GM12878 (cell line): ENCODE measurements at regions not wholly inside any gene's neighbourhood (a gene's known extent, or its start where the extent isn't known, plus 50 kb on each side); places are given as distances from the start of the nearest gene placed in this dataset.

Experiments used
- ATAC-seq: fragments of 200-7000 bp; cut with Tn5 transposase; 3 replicates; pipeline ENCODE4 v1.9.1; 2020; ENCODE audit warnings: mild to moderate bottlenecking, moderate library complexity
- BruUV-seq: library from RNA; stranded (reverse); fragments of 400-500 nt; replicated peaks from 2 replicates; lab custom pipeline; 2021; lab: Mats Ljungman, UMichigan
- CTCF ChIA-PET: fragments of 300-600 bp; sonication (Branson Sonifier 250); formaldehyde crosslinking; extraction: SDS; loops from one replicate; lab custom pipeline; 2021; ENCODE audit warnings: inconsistent platforms; lab: Yijun Ruan, JAX
- POLR2A ChIA-PET: fragments of 350-600 bp; formaldehyde crosslinking; extraction: SDS; loops from one replicate; lab custom pipeline; 2021; ENCODE audit warnings: inconsistent platforms; lab: Charles Lee
- RAD21 ChIA-PET: fragments of 300-600 bp; sonication (Branson Sonifier 250); formaldehyde crosslinking; loops from one replicate; lab custom pipeline; 2023; ENCODE audit warnings: antibody characterized with exemption; ENCODE audit not compliant: unreplicated experiment; lab: Charles Lee
- SMC1A ChIA-PET: fragments of 300-600 bp; sonication (Branson Sonifier 250); formaldehyde crosslinking; loops from one replicate; lab custom pipeline; 2023; ENCODE audit not compliant: unreplicated experiment, uncharacterized antibody; lab: Charles Lee
- DNase-seq: peaks from one replicate; pipeline ENCODE4 v3.0.0-alpha.2; 2011; ENCODE audit warnings: low read depth, low spot score
- FAIRE-seq: peaks from 3 replicates; lab custom pipeline; 2011; peaks lifted over from hg19 to GRCh38; lab: Jason Lieb, UNC
- H2AFZ ChIP-seq: 2 replicates; pipeline ENCODE4 v1.6.0; 2011; ENCODE audit warnings: low read depth, low read length, control low read depth; ENCODE audit not compliant: control insufficient read depth
- H3K27ac ChIP-seq: 2 replicates; pipeline ENCODE4 v1.5.1; 2011; ENCODE audit warnings: control low read depth; ENCODE audit not compliant: control insufficient read depth, insufficient read depth
- H3K27me3 ChIP-seq, 2 experiments: replicated peaks in 1 of 2; 2 replicates each; pipeline versions ENCODE4 v1.6.0 to v1.6.1; 2011; ENCODE audit warnings: low read length in 1 of 2; ENCODE audit not compliant: control insufficient read depth in 2 of 2, insufficient read depth in 2 of 2
- H3K36me3 ChIP-seq, 2 experiments: 2 replicates each; pipeline ENCODE4 v1.5.1; 2011; ENCODE audit warnings: low read length in 1 of 2; ENCODE audit not compliant: control insufficient read depth in 2 of 2, insufficient read depth in 2 of 2
- H3K4me1 ChIP-seq: 2 replicates; pipeline ENCODE4 v1.6.1; 2011; ENCODE audit warnings: mild to moderate bottlenecking, low read length, moderate library complexity, mixed read lengths; ENCODE audit not compliant: control insufficient read depth, insufficient read depth
- H3K4me2 ChIP-seq: 2 replicates; pipeline ENCODE4 v1.6.0; 2011; ENCODE audit warnings: control low read depth; ENCODE audit not compliant: control insufficient read depth, insufficient read depth
- H3K4me3 ChIP-seq: fragments of 200-600 bp; sonication (generic); 2 replicates; pipeline ENCODE4 v1.5.1; 2016
- H3K79me2 ChIP-seq: 2 replicates; pipeline ENCODE4 v1.6.0; 2011; ENCODE audit warnings: low read length; ENCODE audit not compliant: control insufficient read depth, insufficient read depth
- H3K9ac ChIP-seq: 2 replicates; pipeline ENCODE4 v1.8.0; 2011; ENCODE audit warnings: low read length, control low read depth, mixed read lengths; ENCODE audit not compliant: control insufficient read depth, insufficient read depth
- H3K9me3 ChIP-seq: replicated peaks from 3 replicates; pipeline ENCODE4 v1.5.1; 2011; ENCODE audit warnings: mild to moderate bottlenecking, low read length; ENCODE audit not compliant: control insufficient read depth, insufficient read depth
- H4K20me1 ChIP-seq: 2 replicates; pipeline ENCODE4 v1.6.0; 2011; ENCODE audit not compliant: control insufficient read depth, insufficient read depth
- BCL11A ChIP-seq: IDR thresholded peaks from 2 replicates; pipeline ENCODE4 v1.6.1; 2011; ENCODE audit warnings: low read depth, low read length
- CREM ChIP-seq: IDR thresholded peaks from 2 replicates; pipeline ENCODE4 v1.6.1; 2014; ENCODE audit warnings: antibody characterized with exemption, low read depth
- EED ChIP-seq: sonication (generic); IDR thresholded peaks from 2 replicates; pipeline ENCODE4 v1.6.1; 2016; ENCODE audit warnings: antibody characterized with exemption, low read depth
- FOXK2 ChIP-seq: fragments of 450-650 bp; IDR thresholded peaks from 2 replicates; pipeline ENCODE4 v1.6.1; 2017; ENCODE audit warnings: mild to moderate bottlenecking, moderate library complexity
- LARP7 ChIP-seq: fragments of 450-650 bp; IDR thresholded peaks from 2 replicates; pipeline ENCODE4 v1.6.1; 2017; ENCODE audit warnings: mild to moderate bottlenecking
- MTA2 ChIP-seq: fragments of 450-650 bp; IDR thresholded peaks from 2 replicates; pipeline ENCODE4 v1.6.1; 2016; ENCODE audit warnings: low read depth, mild to moderate bottlenecking, moderate library complexity
- MYC ChIP-seq: IDR thresholded peaks from 2 replicates; pipeline ENCODE4 v1.6.1; 2011; ENCODE audit warnings: mild to moderate bottlenecking, low read length, moderate library complexity, inconsistent platforms; ENCODE audit not compliant: insufficient read depth, insufficient replicate concordance, insufficient read length, severe bottlenecking
- NFYA ChIP-seq: IDR thresholded peaks from 2 replicates; pipeline ENCODE4 v1.6.1; 2011; ENCODE audit warnings: low read depth, mild to moderate bottlenecking, low read length, improper control_type of control experiment, borderline replicate concordance
- NKRF ChIP-seq: fragments of 450-650 bp; conservative IDR thresholded peaks from 2 replicates; pipeline ENCODE4 v1.6.1; 2017; ENCODE audit warnings: mild to moderate bottlenecking, moderate library complexity
- RELB ChIP-seq: fragments of 450-650 bp; IDR thresholded peaks from 2 replicates; pipeline ENCODE4 v1.6.1; 2017; ENCODE audit warnings: low read depth, mild to moderate bottlenecking, moderate library complexity
- REST ChIP-seq: IDR thresholded peaks from 2 replicates; pipeline ENCODE4 v1.6.1; 2012; ENCODE audit warnings: mild to moderate bottlenecking, low read depth, low read length
- SMARCA5 ChIP-seq: fragments of 450-650 bp; IDR thresholded peaks from 2 replicates; pipeline ENCODE4 v1.6.1; 2017; ENCODE audit warnings: mild to moderate bottlenecking
- YBX1 ChIP-seq: fragments of 450-650 bp; IDR thresholded peaks from 2 replicates; pipeline ENCODE4 v1.6.1; 2016; ENCODE audit warnings: antibody characterized with exemption
- ZBTB4 ChIP-seq: fragments of 450-650 bp; formaldehyde crosslinking; IDR thresholded peaks from 2 replicates; pipeline ENCODE4 v1.4.0; 2022; ENCODE audit warnings: mild to moderate bottlenecking, moderate library complexity
- ZNF217 ChIP-seq: fragments of 450-650 bp; IDR thresholded peaks from 2 replicates; pipeline ENCODE4 v1.6.1; 2017; ENCODE audit warnings: antibody characterized with exemption, mild to moderate bottlenecking
- ZNF24 ChIP-seq: fragments of 450-650 bp; IDR thresholded peaks from 2 replicates; pipeline ENCODE4 v1.6.1; 2017; ENCODE audit warnings: antibody characterized with exemption, mild to moderate bottlenecking
- ZSCAN29 ChIP-seq: fragments of 450-650 bp; IDR thresholded peaks from 2 replicates; pipeline ENCODE4 v1.6.1; 2017; ENCODE audit warnings: mild to moderate bottlenecking, moderate library complexity
- WGBS: methylation state at CpG from one replicate; pipeline ENCODE4 v1.1.6; 2016; ENCODE audit warnings: low lambda C conversion rate; ENCODE audit not compliant: insufficient replicate concordance, insufficient coverage; ENCODE audit errors: missing lambda C conversion rate; 5-methylcytosine and 5-hydroxymethylcytosine counted together
- in situ Hi-C: fragments of 300-500 bp; cut with MboI; formaldehyde crosslinking; loops from 9 replicates; pipeline ENCODE4 v1.14.3; 2018; ENCODE audit warnings: mixed read lengths
- intact Hi-C: fragments of 100-400 bp; cut with micrococcal nuclease; formaldehyde crosslinking; loops from one replicate; pipeline ENCODE4 v1.14.2; 2022; ENCODE audit not compliant: unreplicated experiment

GRCh38 chr2:16244966-16245320 is 304.6 kb downstream of the MYCN start:
- no peaks in the 10 kb centered on the region for H3K9me3 ChIP-seq
- no peaks in the 10 kb centered on the region for H3K4me1 ChIP-seq
- intact Hi-C loops (no loop called here), in situ Hi-C loops (no loop called here)
- 16% methylated on average over 5 of the region's 5 CpGs for WGBS
- RAD21 ChIA-PET, result no interaction called here
- POLR2A ChIA-PET, result no interaction called here
- no peak overlapping the region for H3K9ac ChIP-seq
- SMC1A ChIA-PET, result no interaction called here
- H3K4me2 ChIP-seq, result no peak overlapping the region
- FAIRE-seq (no peak), DNase-seq (no peak), ATAC-seq (no peak)
- no peaks in the 10 kb centered on the region for H4K20me1 ChIP-seq
- no peak overlapping the region for H2AFZ ChIP-seq
- H3K27ac ChIP-seq, result no peak overlapping the region
- H3K4me3 ChIP-seq, result no peak overlapping the region
- peaks cover 0 to 2% of the 10 kb centered on the region in 2 experiments; a peak in 2 of 4 replicates for H3K27me3 ChIP-seq
- no peaks in the 10 kb centered on the region for H3K79me2 ChIP-seq
- H3K36me3 ChIP-seq, result no peaks in the 10 kb centered on the region
- CTCF ChIA-PET, result no interaction called here
- no TSS peak for BruUV-seq
- TF ChIP-seq REST (no peak), CREM (no peak), ZNF217 (no peak), FOXK2 (no peak), ZBTB4 (CRISPR knock-in tag) (no peak), BCL11A (no peak), RELB (no peak), NFYA (no peak), ZNF24 (no peak), YBX1 (no peak), MTA2 (no peak), SMARCA5 (no peak), MYC (no peak), LARP7 (no peak), ZSCAN29 (no peak), NKRF (no peak), EED (no peak)
